HepG2 (cell line): ENCODE measurements at regions not wholly inside any gene's neighbourhood (a gene's known extent, or its start where the extent isn't known, plus 50 kb on each side); places are given as distances from the start of the nearest gene placed in this dataset.

Experiments
- ATAC-seq: fragments of 200-7000 bp; cut with Tn5 transposase; 3 replicates; pipeline ENCODE4 v1.9.1; 2020; ENCODE audit warnings: mild to moderate bottlenecking, moderate library complexity
- BruUV-seq: library from RNA; stranded (reverse); fragments of 400-500 nt; replicated peaks from 2 replicates; lab custom pipeline; 2021; lab: Mats Ljungman, UMichigan
- CTCF ChIA-PET: fragments of 300-600 bp; formaldehyde crosslinking; extraction: SDS; loops from one replicate; lab custom pipeline; 2021; ENCODE audit warnings: low total read pairs, inconsistent platforms, low intra/inter-chr PET ratio; lab: Yijun Ruan, JAX
- POLR2A ChIA-PET: fragments of 350-600 bp; sonication (Branson Sonifier 250); formaldehyde crosslinking; loops from one replicate; lab custom pipeline; 2020; ENCODE audit warnings: antibody characterized with exemption, inconsistent platforms; lab: Yijun Ruan, JAX
- DNase-seq: peaks from one replicate; pipeline ENCODE4 v3.0.0-alpha.2; 2015; ENCODE audit warnings: low spot score
- FAIRE-seq: peaks from 3 replicates; lab custom pipeline; 2011; peaks lifted over from hg19 to GRCh38; lab: Jason Lieb, UNC
- H2AFZ ChIP-seq: one replicate; pipeline ENCODE4 v1.6.1; 2011; ENCODE audit warnings: low read length, inconsistent platforms
- H3K27ac ChIP-seq: fragments of 300-600 bp; 3 replicates; pipeline ENCODE4 v1.8.0; 2011; ENCODE audit warnings: mixed run types, mild to moderate bottlenecking, mixed read lengths, low read length, inconsistent platforms; ENCODE audit not compliant: insufficient read depth; ENCODE audit errors: extremely low read length
- H3K27me3 ChIP-seq, 2 experiments: fragments of 200-600 bp in 1 of 2; 2 replicates in 1 of 2; 3 replicates in 1 of 2; pipeline versions ENCODE4 v1.6.0 to v1.8.0; 2011; ENCODE audit warnings: low read length in 2 of 2, mild to moderate bottlenecking in 2 of 2, moderate library complexity in 2 of 2, inconsistent platforms in 1 of 2; ENCODE audit not compliant: insufficient read depth in 2 of 2, control insufficient read depth in 1 of 2
- H3K36me3 ChIP-seq, 2 experiments: fragments of 200-600 bp in 1 of 2; replicated peaks in 1 of 2; 2 replicates in 1 of 2; 3 replicates in 1 of 2; pipeline versions ENCODE4 v1.5.1 to v1.8.0; 2011; ENCODE audit warnings: low read length in 2 of 2, inconsistent platforms in 1 of 2; ENCODE audit not compliant: insufficient read depth in 2 of 2, control insufficient read depth in 1 of 2
- H3K4me1 ChIP-seq: 2 replicates; pipeline ENCODE4 v1.5.1; 2012; ENCODE audit warnings: low read length, inconsistent platforms; ENCODE audit not compliant: insufficient read depth
- H3K4me2 ChIP-seq: 2 replicates; pipeline ENCODE4 v1.6.0; 2011; ENCODE audit warnings: low read depth, low read length, inconsistent platforms
- H3K4me3 ChIP-seq, 3 experiments: fragments of 200-600 bp in 1 of 3; sonication (generic), shearing (Covaris generic) in 1 of 3; replicated peaks in 1 of 3; 2 replicates each; pipeline ENCODE4 v1.5.1; 2011 to 2016; ENCODE audit warnings: low read length in 3 of 3, inconsistent platforms in 2 of 3, low read depth in 2 of 3, mild to moderate bottlenecking in 2 of 3, control low read depth in 1 of 3, mixed read lengths in 1 of 3; ENCODE audit not compliant: insufficient read depth in 1 of 3
- H3K79me2 ChIP-seq: one replicate; pipeline ENCODE4 v1.6.1; 2011; ENCODE audit warnings: low read length, inconsistent platforms; ENCODE audit not compliant: insufficient read depth
- H3K9ac ChIP-seq: 2 replicates; pipeline ENCODE4 v1.6.0; 2011; ENCODE audit warnings: mild to moderate bottlenecking, low read depth, low read length, inconsistent platforms; ENCODE audit not compliant: insufficient read depth
- H3K9me3 ChIP-seq: 2 replicates; pipeline ENCODE4 v1.5.1; 2012; ENCODE audit warnings: mild to moderate bottlenecking, low read length
- H4K20me1 ChIP-seq: 2 replicates; pipeline ENCODE4 v1.6.0; 2011; ENCODE audit warnings: inconsistent platforms, mild to moderate bottlenecking, low read length, moderate library complexity; ENCODE audit not compliant: insufficient read depth
- BCLAF1 ChIP-seq: fragments of 450-650 bp; IDR thresholded peaks from 2 replicates; pipeline ENCODE4 v1.6.1; 2017; ENCODE audit warnings: mild to moderate bottlenecking
- CENPBD1 ChIP-seq: sonication (generic); formaldehyde crosslinking; IDR thresholded peaks from 2 replicates; pipeline ENCODE4 v1.8.0; 2022; ENCODE audit warnings: missing genetic modification reagents, low read depth, mild to moderate bottlenecking, borderline replicate concordance
- CENPT ChIP-seq: sonication (generic); formaldehyde crosslinking; IDR thresholded peaks from 2 replicates; pipeline ENCODE4 v1.8.0; 2022; ENCODE audit warnings: low read depth, mild to moderate bottlenecking, moderate library complexity, missing genetic modification reagents
- GTF3A ChIP-seq: sonication (generic); formaldehyde crosslinking; conservative IDR thresholded peaks from 2 replicates; pipeline ENCODE4 v1.4.0; 2020; ENCODE audit warnings: mild to moderate bottlenecking, missing genetic modification reagents
- ZNF205 ChIP-seq: IDR thresholded peaks from 2 replicates; pipeline ENCODE4 v1.6.1; 2018; ENCODE audit warnings: missing biosample characterization, missing genetic modification reagents
- ZNF318 ChIP-seq: sonication (generic); formaldehyde crosslinking; IDR thresholded peaks from 2 replicates; pipeline ENCODE4 v1.4.0; 2020; ENCODE audit warnings: mild to moderate bottlenecking, missing genetic modification reagents
- ZNF567 ChIP-seq: sonication (generic); formaldehyde crosslinking; IDR thresholded peaks from 2 replicates; pipeline ENCODE4 v1.8.1; 2023; ENCODE audit warnings: mild to moderate bottlenecking, missing genetic modification reagents, borderline replicate concordance
- ZNF660 ChIP-seq: sonication (generic); formaldehyde crosslinking; IDR thresholded peaks from 2 replicates; pipeline ENCODE4 v1.5.1; 2020; ENCODE audit warnings: mild to moderate bottlenecking, low read depth, missing genetic modification reagents, borderline replicate concordance
- in situ Hi-C: cut with HindIII; loops from 2 replicates; pipeline ENCODE4 v1.10.0; 2017; ENCODE audit warnings: low pct_unique_long_range_greater_than_20kb; ENCODE audit not compliant: extremely low pct_ligation_motif_present
- intact Hi-C: fragments of 100-400 bp; cut with micrococcal nuclease; formaldehyde crosslinking; loops from one replicate; pipeline ENCODE4 v1.10.0; 2022; ENCODE audit not compliant: unreplicated experiment

DNA sequence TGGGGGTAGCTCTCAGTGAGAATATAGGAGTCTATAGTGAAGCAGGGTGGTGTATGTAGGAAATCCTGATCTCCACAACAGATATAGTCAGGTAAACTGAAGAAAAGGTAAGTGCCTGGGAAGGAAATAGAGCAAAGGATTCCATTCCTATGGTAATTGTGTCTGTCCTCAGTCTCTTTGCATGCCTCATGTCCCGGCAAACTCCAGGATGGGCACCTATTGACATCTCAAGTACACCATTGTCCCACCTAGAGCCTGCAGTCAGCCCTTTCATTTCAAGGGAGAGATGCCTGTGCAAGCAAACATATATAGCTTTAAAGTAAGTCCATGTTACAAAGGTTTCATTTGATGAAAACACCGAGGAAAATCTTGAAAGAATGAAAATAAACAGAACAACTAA, 257.7 kb upstream of the AZI2 start (continued):
- no peak for TF ChIP-seq CENPBD1 (CRISPR knock-in tag)
- no peak for TF ChIP-seq ZNF660 (CRISPR knock-in tag)
- TF ChIP-seq, all 625 proteins: peak for 0

DNA sequence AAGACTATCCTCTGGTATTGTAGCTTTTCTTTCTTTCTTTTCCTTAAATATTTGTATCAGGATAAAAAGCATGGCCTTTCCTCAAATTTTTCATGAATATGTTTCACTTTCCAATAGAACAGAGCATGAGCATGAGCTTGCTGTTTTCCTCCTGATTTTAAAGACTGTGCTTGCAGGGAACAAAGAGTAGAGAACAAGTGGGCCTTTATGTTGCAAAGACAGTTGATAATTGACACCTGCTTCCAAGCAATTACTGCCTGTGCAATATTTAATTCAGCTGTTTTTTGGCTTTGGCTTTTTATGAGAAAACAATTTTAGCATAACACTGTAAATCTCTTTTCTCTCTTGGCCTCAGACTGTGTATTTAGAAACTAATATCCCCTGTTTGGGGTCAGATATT, 263.6 kb upstream of the AZI2 start:
- DNase-seq (no peak), FAIRE-seq (no peak), ATAC-seq (no peak)
- H3K4me3 ChIP-seq: no peak overlapping the region
- no peaks in the 10 kb centered on the region for H4K20me1 ChIP-seq
- POLR2A ChIA-PET: no interaction called here
- no peaks in the 10 kb centered on the region for H3K79me2 ChIP-seq
- intact Hi-C loops (no loop called here), in situ Hi-C loops (no loop called here)
- H3K4me1 ChIP-seq: no peaks in the 10 kb centered on the region
- no TSS peak for BruUV-seq
- TF ChIP-seq ZNF567 (CRISPR knock-in tag) (no peak), ZNF318 (no peak), CENPT (CRISPR knock-in tag) (no peak), ZNF205 (CRISPR knock-in tag) (no peak), BCLAF1 (no peak), GTF3A (CRISPR knock-in tag) (no peak)
- H2AFZ ChIP-seq: no peak overlapping the region
- CTCF ChIA-PET: no interaction called here
- no peak overlapping the region for H3K27ac ChIP-seq
- H3K36me3 ChIP-seq: no peaks in the 10 kb centered on the region
- H3K4me2 ChIP-seq: no peak overlapping the region
- no peaks in the 10 kb centered on the region for H3K9me3 ChIP-seq
- no peak overlapping the region for H3K9ac ChIP-seq
- H3K27me3 ChIP-seq: no peaks in the 10 kb centered on the region; a peak in 1 of 5 replicates
